NT2/D1 (cell line): ENCODE measurements at regions not wholly inside any gene's neighbourhood (a gene's known extent, or its start where the extent isn't known, plus 50 kb on each side); places are given as distances from the start of the nearest gene placed in this dataset.

Source experiments
- SUZ12 ChIP-seq: IDR thresholded peaks from 2 replicates; pipeline ENCODE4 v1.6.1; 2011; ENCODE audit not compliant: insufficient read length, insufficient read depth; ENCODE audit errors: extremely low read depth
- YY1 ChIP-seq: IDR thresholded peaks from 2 replicates; pipeline ENCODE4 v1.6.1; 2011; ENCODE audit not compliant: insufficient read length, insufficient read depth
- ZNF274 ChIP-seq: IDR thresholded peaks from 2 replicates; pipeline ENCODE4 v1.6.1; 2011; ENCODE audit warnings: mild to moderate bottlenecking, low read depth, low read length

DNA sequence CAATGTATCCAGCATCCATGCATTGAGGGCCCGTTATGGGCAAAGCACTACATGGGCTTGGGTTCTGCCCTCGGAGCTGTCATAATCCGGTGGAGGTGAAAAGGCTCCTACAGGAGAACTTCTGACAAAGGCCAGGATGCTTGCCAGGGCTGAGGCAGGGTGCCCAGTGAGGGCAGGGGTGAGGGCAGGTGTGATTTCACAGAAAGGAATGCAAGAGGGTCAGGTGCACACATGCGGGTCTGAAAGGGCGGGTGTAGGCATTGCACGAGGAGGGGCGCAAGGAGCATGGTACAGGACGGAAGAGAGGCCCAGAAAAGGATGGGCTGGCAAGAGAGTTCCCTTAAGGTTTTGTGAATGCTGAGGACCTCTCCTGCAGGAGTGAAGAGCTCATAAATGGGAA is 348.0 kb downstream of the BTBD3 start:
- TF ChIP-seq SUZ12, result no peak
- no peak for TF ChIP-seq YY1
- no peak for TF ChIP-seq ZNF274
